ENCODE measurements at regions not wholly inside any gene's neighbourhood (a gene's known extent, or its start where the extent isn't known, plus 50 kb on each side); places are given as distances from the start of the nearest gene placed in this dataset.

GRCh38 chr16:72309001-72309400 lies 137.0 kb upstream of the PMFBP1 start:
- H3K27ac Mint-ChIP-seq: no peak overlapping the region
- H3K9me3 Mint-ChIP-seq: peaks cover 10% of the 10 kb centered on the region
- H3K4me1 Mint-ChIP-seq (ENCODE audit: low read depth): no peaks in the 10 kb centered on the region
- H3K4me3 Mint-ChIP-seq: no peak overlapping the region
- H3K27me3 Mint-ChIP-seq: no peaks in the 10 kb centered on the region
- peaks cover 6% of the 10 kb centered on the region for H3K36me3 Mint-ChIP-seq (ENCODE audit: low read depth)

DNA sequence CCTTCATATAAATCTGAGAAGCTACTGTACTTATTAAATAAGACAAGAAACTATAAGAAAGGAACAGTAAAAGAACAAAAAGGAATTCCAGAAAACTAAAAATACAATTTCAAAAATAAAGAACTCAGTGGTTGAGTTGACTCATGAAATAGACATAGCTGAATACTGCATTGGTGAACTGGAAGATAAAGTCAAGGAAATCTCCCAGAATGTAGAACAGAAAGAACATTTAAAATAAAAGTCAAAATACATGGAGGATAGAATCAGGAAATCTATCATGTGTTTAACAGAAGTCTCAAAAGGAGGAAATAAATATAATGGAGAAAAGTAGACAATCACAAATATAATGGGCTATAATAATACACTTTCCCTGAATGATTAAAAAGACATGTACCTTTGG lies 136.4 kb upstream of the PMFBP1 start:
- Mint-ChIP-seq H3K27ac (no peak overlapping the region), H3K4me1 (ENCODE audit: low read depth) (no peaks in the 10 kb centered on the region), H3K27me3 (no peaks in the 10 kb centered on the region), H3K4me3 (no peak overlapping the region), H3K36me3 (ENCODE audit: low read depth) (peaks cover 6% of the 10 kb centered on the region), H3K9me3 (peaks cover 10% of the 10 kb centered on the region)

DNA sequence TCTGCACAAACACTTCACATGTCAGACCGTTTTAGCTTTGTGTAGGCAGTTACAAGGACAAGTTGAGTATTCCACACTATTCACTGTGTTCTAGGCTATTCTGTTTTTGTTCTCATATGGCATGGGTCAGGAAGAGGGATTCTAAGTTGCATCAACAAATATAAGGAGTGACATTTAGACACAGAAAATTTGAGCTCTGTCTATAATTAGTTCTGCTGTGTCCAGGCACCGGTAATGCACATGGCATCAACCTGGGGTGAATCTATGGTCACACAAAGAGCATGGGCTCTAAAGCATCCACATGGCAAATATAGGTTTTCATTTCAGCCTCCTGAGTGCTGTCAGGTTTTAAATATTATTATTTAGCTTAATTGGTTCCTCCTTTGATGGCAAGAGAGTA lies 130.4 kb upstream of the PMFBP1 start:
- Mint-ChIP-seq H3K27ac (no peak overlapping the region), H3K9me3 (peaks cover 4% of the 10 kb centered on the region), H3K36me3 (ENCODE audit: low read depth) (peaks cover 6% of the 10 kb centered on the region), H3K4me1 (ENCODE audit: low read depth) (no peaks in the 10 kb centered on the region), H3K27me3 (no peaks in the 10 kb centered on the region), H3K4me3 (no peak overlapping the region)

DNA sequence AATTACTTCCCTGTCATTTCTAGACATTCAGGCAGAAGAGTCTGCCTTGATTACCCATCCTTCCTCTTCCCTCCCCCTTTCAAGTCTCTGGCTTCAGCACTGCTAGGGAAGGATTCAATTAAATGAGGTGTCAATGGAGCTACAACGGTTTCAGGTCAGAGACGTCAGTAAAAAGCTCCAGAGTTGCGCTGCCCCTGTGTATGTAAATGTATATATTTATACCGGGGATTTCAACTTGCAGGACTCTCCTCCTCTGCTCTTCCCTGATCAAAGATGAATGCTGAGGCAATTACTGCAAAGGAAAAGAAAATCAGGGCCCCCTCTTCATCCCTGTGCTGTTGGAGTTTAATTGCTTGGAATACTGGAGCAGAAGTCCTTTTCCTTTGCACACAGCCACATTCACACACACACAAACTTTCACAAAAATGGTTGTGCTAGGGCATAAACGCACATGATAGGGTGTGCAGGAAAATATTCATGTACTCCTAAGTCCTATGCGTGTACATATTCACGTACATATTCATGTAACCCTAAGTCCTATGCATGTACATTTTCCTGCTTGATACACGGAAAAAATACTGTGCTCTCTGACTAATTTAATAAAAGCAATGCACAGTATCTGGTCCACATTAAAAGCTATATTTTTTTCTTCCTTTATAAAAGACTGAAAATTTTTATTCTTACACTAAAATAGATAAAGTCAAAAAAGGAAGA lies 129.7 kb upstream of the PMFBP1 start:
- no peaks in the 10 kb centered on the region for H3K4me1 Mint-ChIP-seq (ENCODE audit: low read depth)
- H3K9me3 Mint-ChIP-seq: peaks cover 4% of the 10 kb centered on the region
- H3K36me3 Mint-ChIP-seq (ENCODE audit: low read depth): peaks cover 3% of the 10 kb centered on the region
- no peak overlapping the region for H3K4me3 Mint-ChIP-seq
- H3K27me3 Mint-ChIP-seq: no peaks in the 10 kb centered on the region
- no peak overlapping the region for H3K27ac Mint-ChIP-seq

DNA sequence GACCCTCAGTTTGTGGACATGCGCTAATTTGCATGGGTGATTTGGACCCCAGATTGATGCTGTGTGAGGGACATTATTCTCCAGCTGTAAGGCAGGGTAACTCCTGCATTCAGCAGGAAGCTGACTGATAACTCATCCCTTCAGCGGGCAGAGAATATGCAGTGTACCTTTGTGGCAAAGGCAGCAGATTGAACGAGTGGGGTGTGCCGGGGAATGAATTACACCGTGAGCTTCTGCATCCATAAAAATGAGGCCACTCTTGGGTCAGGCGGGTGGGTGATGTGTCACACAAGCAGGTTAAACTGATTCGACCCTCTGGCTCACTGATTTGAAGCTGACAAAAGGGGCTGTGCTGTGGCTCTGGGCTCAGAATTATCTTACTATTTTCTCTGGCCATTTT lies 128.9 kb upstream of the PMFBP1 start:
- H3K9me3 Mint-ChIP-seq: peaks cover 4% of the 10 kb centered on the region
- H3K27me3 Mint-ChIP-seq: no peaks in the 10 kb centered on the region
- H3K4me3 Mint-ChIP-seq: no peak overlapping the region
- H3K4me1 Mint-ChIP-seq (ENCODE audit: low read depth): no peaks in the 10 kb centered on the region
- no peaks in the 10 kb centered on the region for H3K36me3 Mint-ChIP-seq (ENCODE audit: low read depth)
- no peak overlapping the region for H3K27ac Mint-ChIP-seq

GRCh38 chr16:72299684-72300243 lies 127.8 kb upstream of the PMFBP1 start:
- H3K4me1 Mint-ChIP-seq (ENCODE audit: low read depth): no peaks in the 10 kb centered on the region
- no peak overlapping the region for H3K27ac Mint-ChIP-seq
- peaks cover 4% of the 10 kb centered on the region for H3K9me3 Mint-ChIP-seq
- H3K27me3 Mint-ChIP-seq: no peaks in the 10 kb centered on the region
- H3K4me3 Mint-ChIP-seq: no peak overlapping the region
- no peaks in the 10 kb centered on the region for H3K36me3 Mint-ChIP-seq (ENCODE audit: low read depth)

GRCh38 chr16:72298961-72299360 lies 127.0 kb upstream of the PMFBP1 start:
- Mint-ChIP-seq H3K27ac (no peak overlapping the region), H3K4me1 (ENCODE audit: low read depth) (no peaks in the 10 kb centered on the region), H3K4me3 (no peak overlapping the region), H3K36me3 (ENCODE audit: low read depth) (no peaks in the 10 kb centered on the region), H3K9me3 (no peaks in the 10 kb centered on the region), H3K27me3 (no peaks in the 10 kb centered on the region)

GRCh38 chr16:72295914-72296313 lies 124.0 kb upstream of the PMFBP1 start:
- Mint-ChIP-seq H3K27me3 (no peaks in the 10 kb centered on the region), H3K36me3 (ENCODE audit: low read depth) (no peaks in the 10 kb centered on the region), H3K4me3 (no peak overlapping the region), H3K9me3 (no peaks in the 10 kb centered on the region), H3K4me1 (ENCODE audit: low read depth) (no peaks in the 10 kb centered on the region), H3K27ac (no peak overlapping the region)

DNA sequence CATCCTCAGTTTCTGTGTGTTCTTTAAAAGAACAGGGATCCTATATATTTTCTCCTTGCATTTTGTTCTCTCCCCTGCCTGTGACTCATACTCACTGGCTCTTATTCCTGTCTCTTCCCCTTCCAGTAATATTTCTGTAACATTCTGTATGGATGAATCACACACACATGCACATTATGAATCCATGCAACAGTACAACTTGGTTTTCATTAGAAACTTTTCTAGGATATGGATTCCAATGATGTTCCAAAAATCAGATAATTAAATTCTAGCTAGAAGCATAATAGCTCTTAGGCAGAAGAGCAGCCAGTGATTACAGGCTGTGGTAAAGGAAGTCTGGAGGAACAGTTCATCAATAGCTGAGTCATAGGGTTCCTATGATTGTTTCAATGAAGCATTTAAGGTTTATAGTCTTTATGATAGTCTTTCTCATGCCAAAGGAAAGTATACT lies 119.6 kb upstream of the PMFBP1 start:
- no peaks in the 10 kb centered on the region for H3K4me1 Mint-ChIP-seq (ENCODE audit: low read depth)
- H3K4me3 Mint-ChIP-seq: no peak overlapping the region
- H3K27me3 Mint-ChIP-seq: no peaks in the 10 kb centered on the region
- H3K27ac Mint-ChIP-seq: no peak overlapping the region
- H3K9me3 Mint-ChIP-seq: no peaks in the 10 kb centered on the region
- no peaks in the 10 kb centered on the region for H3K36me3 Mint-ChIP-seq (ENCODE audit: low read depth)

- Mint-ChIP-seq H3K4me1 (ENCODE audit: low read depth) (no peaks in the 10 kb centered on the region), H3K36me3 (ENCODE audit: low read depth) (no peaks in the 10 kb centered on the region), H3K4me3 (no peak overlapping the region), H3K27me3 (no peaks in the 10 kb centered on the region), H3K27ac (no peak overlapping the region), H3K9me3 (no peaks in the 10 kb centered on the region)
These were observed 119.2 kb upstream of the PMFBP1 start for GRCh38 chr16:72291121-72291520.

- Mint-ChIP-seq H3K36me3 (ENCODE audit: low read depth) (no peaks in the 10 kb centered on the region), H3K4me1 (ENCODE audit: low read depth) (no peaks in the 10 kb centered on the region), H3K4me3 (no peak overlapping the region), H3K9me3 (no peaks in the 10 kb centered on the region), H3K27ac (no peak overlapping the region), H3K27me3 (no peaks in the 10 kb centered on the region)
These were observed 115.7 kb upstream of the PMFBP1 start for GRCh38 chr16:72287649-72288048.

GRCh38 chr16:72286936-72287620 lies 115.1 kb upstream of the PMFBP1 start:
- Mint-ChIP-seq H3K4me3 (no peak overlapping the region), H3K4me1 (ENCODE audit: low read depth) (no peaks in the 10 kb centered on the region), H3K36me3 (ENCODE audit: low read depth) (no peaks in the 10 kb centered on the region), H3K27me3 (no peaks in the 10 kb centered on the region), H3K9me3 (no peaks in the 10 kb centered on the region), H3K27ac (no peak overlapping the region)

DNA sequence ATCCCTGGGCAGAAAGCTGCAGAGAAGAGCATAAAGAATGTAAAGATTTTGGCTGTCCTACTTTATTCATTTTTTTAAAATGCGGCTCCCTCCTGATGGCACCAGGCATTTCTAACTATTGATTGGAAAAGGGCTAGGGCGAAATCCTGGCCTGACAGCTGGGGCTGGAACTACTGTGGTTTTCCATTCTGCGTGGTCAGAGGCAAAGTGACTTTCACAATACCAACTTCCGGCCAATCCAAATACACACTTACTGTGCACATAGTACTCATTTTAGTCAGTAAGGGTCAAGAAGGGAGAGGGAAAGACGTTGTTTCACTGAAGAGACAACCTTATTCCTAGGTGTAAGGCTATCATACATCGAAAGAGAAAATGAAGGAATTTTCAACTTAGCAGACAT lies 113.8 kb upstream of the PMFBP1 start:
- Mint-ChIP-seq H3K36me3 (ENCODE audit: low read depth) (no peaks in the 10 kb centered on the region), H3K27me3 (no peaks in the 10 kb centered on the region), H3K4me1 (ENCODE audit: low read depth) (no peaks in the 10 kb centered on the region), H3K9me3 (no peaks in the 10 kb centered on the region), H3K4me3 (no peak overlapping the region), H3K27ac (no peak overlapping the region)

GRCh38 chr16:72285324-72285723 lies 113.4 kb upstream of the PMFBP1 start:
- H3K36me3 Mint-ChIP-seq (ENCODE audit: low read depth): no peaks in the 10 kb centered on the region
- H3K9me3 Mint-ChIP-seq: no peaks in the 10 kb centered on the region
- H3K27ac Mint-ChIP-seq: no peak overlapping the region
- no peaks in the 10 kb centered on the region for H3K27me3 Mint-ChIP-seq
- H3K4me1 Mint-ChIP-seq (ENCODE audit: low read depth): no peaks in the 10 kb centered on the region
- no peak overlapping the region for H3K4me3 Mint-ChIP-seq

DNA sequence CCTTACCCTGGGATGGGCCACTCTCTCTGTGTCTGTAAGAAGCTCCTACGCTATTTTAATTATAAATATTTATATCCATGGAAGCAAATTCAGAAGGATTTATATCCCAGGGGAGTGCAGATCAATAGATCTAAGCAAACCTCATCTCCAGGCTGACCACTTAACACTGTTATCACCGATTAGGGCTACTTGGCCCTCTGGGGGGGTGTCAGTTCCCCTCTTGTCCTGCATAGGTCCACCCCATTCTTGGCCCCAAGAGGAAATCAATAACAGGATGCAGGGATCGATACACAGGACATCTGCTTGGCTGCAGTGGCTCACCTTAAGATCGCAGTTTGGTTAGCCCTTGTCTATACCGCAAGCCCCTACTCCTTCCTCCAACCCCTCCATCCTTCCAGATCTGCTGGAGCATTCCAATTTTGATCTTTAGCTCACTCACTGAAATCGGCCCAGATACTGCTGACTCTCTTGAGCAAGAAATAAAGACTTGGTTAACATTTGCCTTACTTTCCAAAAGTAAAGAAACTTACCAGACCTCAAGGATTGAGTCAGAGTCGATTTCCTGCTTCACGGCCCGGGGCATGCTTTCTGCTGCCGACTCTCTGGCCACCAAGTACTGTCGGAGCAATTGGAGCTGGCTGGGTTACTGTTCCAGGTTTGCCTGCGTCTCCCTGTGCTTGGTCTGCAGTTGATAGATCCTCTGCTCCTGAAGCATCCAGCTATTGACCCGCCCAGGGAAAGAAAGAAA lies 112.3 kb upstream of the PMFBP1 start:
- Mint-ChIP-seq H3K27ac (no peak overlapping the region), H3K36me3 (ENCODE audit: low read depth) (no peaks in the 10 kb centered on the region), H3K27me3 (no peaks in the 10 kb centered on the region), H3K9me3 (no peaks in the 10 kb centered on the region), H3K4me3 (no peak overlapping the region), H3K4me1 (ENCODE audit: low read depth) (no peaks in the 10 kb centered on the region)
